8988T (cell line): ENCODE measurements at regions not wholly inside any gene's neighbourhood (a gene's known extent, or its start where the extent isn't known, plus 50 kb on each side); places are given as distances from the start of the nearest gene placed in this dataset.
A peak's percentile ranks its signal among the peaks of the same experiment; 100 is the strongest.
"Not testable (repeated sequence)": the region's sequence is repeated elsewhere in the genome, so short reads cannot be mapped to it uniquely, and the experiment has no call there.

ENCODE experiments used
- DNase-seq: peaks from one replicate; pipeline ENCODE4 v3.0.0; 2011

GRCh38 chr5:142221091-142221860, 103.5 kb downstream of the SPRY4 start:
- DNase-seq, result no peak

- no peak for DNase-seq
Observed at GRCh38 chr5:142219146-142219545, 105.7 kb downstream of the SPRY4 start.

- DNase-seq, result no peak
Observed at GRCh38 chr5:142216931-142217330, 107.9 kb downstream of the SPRY4 start.

DNA sequence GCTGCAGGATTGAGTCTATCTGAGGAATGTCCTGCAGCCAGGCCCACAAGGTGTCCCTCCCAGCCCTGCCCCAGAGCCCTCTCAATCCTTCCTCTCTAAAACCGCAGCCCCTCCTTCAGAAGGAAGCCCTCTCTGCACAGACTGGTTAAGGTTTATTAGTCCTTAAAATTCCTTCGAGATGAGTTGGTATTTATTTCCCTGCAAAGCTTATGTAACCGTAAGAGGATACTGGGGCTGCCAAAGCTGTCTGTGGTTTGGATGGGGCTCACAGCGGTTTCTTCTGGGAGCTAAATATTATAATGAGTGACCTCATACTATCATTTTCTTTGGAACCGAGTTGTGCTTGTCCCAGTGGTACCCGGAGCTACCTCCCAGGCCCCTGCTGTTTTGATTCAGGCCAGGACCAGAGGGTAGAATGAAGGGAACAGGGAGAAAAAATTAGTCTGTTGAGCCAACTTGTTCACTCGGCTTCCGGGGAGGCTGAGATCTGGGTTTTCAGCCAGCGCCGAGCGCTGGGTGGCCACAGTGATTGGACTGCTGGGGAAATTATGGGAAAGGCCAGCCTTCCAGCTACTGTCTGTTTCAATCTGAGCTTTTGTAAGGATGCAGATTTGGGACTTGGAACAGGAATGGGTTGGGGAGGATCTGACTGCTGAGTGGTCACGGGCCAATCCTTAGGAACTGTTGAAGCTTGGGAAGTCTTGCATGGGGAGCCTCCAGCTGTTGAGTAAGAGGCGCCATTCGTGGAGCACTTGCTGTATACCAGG, 107.5 kb downstream of the NDFIP1 start:
- peak; percentile 46 for DNase-seq

DNA sequence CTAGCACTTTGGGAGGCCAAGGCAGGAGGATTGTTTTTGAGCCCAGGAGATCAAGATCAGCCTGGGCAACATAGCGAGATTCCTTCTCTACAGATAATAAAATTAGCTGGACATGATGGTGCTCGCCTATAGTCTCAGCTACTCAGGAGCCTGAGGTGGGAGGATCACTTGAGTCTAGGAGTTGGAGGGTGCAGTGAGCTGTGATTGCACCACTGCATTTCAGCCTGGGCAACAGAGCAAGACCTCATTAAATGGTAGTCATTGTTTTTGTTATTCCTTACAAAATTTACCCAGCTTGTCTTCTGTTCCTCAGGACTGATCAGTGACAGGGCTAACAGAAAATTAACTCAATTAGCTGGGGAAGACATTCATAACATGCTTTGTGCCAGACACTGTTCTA, 104.5 kb downstream of the NDFIP1 start:
- no peak for DNase-seq

DNA sequence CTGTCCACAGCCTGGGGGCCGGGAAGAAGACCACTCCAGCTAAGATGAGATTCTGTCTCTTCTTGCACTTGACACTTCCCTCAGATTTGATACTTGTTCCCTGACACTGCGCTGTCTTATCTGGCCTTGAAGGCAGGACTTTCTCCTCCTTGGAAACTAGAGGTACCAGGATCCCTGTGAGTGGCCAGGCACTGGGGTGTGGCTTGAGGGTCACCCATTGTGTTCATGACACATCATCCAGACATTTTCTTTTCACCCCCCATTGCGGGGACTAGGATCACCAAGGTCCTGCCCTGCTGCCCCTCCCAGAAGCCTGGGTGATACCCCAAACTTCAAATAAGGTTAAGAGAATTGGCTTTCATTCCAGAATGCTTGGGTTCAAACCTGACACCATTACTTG, 103.3 kb downstream of the NDFIP1 start:
- no peak for DNase-seq

DNA sequence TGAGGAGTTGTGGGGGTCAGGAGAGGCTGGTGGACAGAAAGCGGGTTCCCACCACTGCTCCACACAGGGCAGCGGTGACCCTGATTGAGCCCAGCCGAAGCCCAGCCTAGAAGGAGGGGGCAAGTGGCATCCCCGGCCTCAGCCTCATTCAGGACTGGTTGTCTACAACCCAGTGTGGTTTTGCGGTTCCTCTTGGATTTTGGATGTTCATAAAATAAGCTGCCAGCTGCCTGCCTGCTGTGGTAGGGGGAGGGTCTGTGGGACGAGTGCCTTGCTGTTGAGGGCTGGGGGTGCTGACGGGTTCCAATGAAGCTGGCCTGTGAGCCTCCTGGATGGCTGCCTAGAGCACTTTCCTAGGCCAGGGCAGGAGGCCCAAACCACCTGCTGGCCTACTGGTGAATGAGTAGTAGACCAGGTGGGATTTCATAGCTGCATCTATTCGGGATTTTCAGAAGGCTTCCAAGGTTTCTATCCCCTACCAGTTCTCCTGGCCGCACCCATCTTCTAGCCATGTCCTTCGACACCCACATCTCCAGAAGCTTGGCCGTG, 102.4 kb downstream of the NDFIP1 start:
- no peak for DNase-seq

GRCh38 chr5:142210011-142210410, 101.4 kb downstream of the NDFIP1 start:
- DNase-seq, result no peak

DNA sequence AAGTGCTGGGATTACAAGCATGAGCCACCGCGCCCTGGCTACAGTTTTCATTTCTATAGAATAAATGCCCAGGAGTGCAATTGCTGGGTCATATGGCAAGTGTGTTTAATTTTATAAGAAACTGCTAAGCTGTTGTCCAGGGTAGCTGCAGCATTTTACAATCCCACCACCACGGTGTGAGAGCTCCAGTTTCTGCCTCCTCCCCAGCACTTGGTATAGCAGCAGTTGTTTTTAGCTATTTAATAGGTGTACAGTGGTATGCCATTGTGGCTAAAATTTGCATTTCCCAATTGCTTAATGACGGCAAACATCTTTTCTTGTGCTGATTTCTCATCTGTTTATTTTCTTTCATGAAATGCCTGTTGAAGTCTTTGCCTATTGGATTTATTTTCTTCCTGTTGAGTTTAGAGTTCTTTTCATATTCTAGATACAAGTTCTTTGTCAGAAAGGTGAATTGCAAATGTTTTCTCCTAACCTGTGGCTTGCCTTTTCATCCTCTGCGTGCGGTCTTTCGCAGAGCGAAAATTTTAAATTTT, 100.3 kb downstream of the NDFIP1 start:
- no peak for DNase-seq

GRCh38 chr5:142208244-142208643, 99.7 kb downstream of the NDFIP1 start:
- DNase-seq, result not testable (repeated sequence)

GRCh38 chr5:142206801-142207200, 98.2 kb downstream of the NDFIP1 start:
- DNase-seq, result no peak

DNA sequence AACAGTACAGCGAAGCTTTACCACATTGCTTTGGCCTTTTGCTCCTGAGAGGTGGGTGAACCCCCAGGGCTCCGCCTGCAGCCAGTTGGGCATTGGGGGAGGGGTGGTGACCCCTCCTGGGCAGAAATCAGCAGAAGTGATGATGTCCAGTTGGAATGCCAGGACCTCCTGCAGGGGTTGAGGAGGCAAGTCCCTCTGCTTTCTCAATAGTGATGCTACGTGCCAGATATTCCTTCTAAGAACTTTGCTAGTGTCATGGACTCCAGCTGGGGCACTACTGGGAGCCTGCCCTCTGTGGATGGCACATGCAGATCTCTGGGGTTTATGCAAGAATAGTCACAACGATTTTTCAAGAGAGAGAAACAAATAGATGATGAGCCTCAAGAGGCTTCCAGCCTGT, 95.6 kb downstream of the NDFIP1 start:
- no peak for DNase-seq
